Activated CD8-positive, alpha-beta memory T cell treated with anti-CD3 and anti-CD28 coated beads for 36 hours (primary cell): ENCODE measurements at regions not wholly inside any gene's neighbourhood (a gene's known extent, or its start where the extent isn't known, plus 50 kb on each side); places are given as distances from the start of the nearest gene placed in this dataset.

Experiments
- CTCF ChIA-PET: fragments of 350-600 bp; sonication (Branson Sonifier 250); formaldehyde crosslinking; loops from one replicate; lab custom pipeline; 2021; ENCODE audit warnings: antibody characterized with exemption; lab: Charles Lee
- POLR2A ChIA-PET: fragments of 350-600 bp; sonication (Branson Sonifier 250); formaldehyde crosslinking; loops from one replicate; lab custom pipeline; 2021; ENCODE audit warnings: antibody characterized with exemption; lab: Charles Lee

DNA sequence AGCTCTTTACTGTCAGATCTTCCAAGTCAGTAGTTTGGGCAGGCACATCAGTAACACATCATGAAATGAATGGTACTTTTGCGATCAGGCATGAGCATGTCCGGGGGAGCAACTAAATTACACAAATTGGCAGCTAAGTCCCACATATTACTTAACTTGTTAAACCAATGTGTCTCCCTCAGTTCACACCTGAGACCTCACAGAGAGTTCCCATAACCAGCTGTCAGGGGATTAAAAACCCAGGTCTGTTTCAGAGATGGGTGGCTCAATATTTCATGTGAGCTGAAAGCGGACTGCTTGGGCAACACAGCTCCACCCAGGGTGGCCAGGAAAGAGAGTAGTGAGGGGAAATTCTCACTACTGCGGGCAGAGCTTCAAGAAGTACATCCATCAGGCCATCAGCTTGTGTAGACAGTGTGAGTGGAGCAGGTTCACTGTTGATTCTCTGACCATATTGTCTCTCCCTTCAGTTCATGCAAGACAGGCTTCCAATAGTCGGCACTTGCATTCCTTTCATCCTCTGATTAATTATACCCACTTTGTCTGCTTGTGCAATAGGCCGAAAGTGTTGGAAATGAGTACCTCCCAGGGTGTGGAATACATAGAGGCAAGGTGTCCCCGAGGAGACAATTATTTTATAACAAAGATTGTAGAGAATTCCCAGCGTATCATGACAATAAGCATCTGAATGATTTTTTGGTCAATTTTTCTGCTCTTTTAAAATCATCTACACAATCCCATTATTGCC lies 139.9 kb downstream of the PTGER3 start:
- ChIA-PET CTCF (no interaction called here), POLR2A (no interaction called here)

- POLR2A ChIA-PET: no interaction called here
Measured at GRCh38 chr1:70909262-70909822, 138.3 kb downstream of the PTGER3 start.

DNA sequence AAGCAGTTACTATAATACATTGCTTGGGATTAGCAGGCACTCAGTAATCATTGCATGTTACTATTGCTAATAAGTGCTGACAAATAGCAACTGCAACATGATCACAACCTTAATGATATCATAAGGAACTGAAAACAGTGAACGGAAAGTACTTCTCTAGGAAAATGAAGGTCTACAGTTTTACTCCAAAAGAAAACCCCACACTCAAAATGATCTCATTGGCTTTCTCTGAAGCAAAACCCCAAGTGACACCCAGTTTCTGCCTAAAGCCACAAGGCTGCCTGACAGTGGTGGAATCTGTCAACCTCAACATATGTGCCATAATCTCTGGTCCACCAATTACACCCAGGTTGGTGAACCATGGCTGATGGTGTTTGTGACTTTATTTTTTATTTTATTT lies 137.6 kb downstream of the PTGER3 start:
- ChIA-PET POLR2A (no interaction called here), CTCF (no interaction called here)

More at GRCh38 chr1:70909262-70909822, 138.3 kb downstream of the PTGER3 start:
- CTCF ChIA-PET: no interaction called here

DNA sequence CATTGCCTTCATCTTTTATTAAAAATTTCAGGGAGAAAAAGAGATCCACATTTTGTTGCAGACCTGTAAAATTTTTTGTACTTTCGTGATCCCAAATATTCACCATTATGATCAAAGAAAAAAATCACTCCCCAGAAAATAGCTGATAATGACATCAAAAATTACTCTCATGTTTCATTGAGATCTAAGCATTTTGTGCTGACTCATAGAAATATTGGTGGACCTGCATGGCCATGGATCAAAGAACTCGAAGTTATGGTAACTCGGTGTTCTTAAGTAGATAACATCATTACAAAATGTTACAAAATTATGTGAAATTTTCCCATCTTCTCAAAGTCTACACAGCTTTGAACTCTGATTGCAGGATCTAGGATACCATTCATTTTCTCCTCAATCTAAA lies 135.8 kb downstream of the PTGER3 start:
- ChIA-PET CTCF (no interaction called here), POLR2A (no interaction called here)

GRCh38 chr1:70914224-70914623 lies 133.4 kb downstream of the PTGER3 start:
- ChIA-PET CTCF (no interaction called here), POLR2A (no interaction called here)

- POLR2A ChIA-PET: no interaction called here
- CTCF ChIA-PET: no interaction called here
Measured at GRCh38 chr1:70915258-70916033, 132.2 kb downstream of the PTGER3 start.

DNA sequence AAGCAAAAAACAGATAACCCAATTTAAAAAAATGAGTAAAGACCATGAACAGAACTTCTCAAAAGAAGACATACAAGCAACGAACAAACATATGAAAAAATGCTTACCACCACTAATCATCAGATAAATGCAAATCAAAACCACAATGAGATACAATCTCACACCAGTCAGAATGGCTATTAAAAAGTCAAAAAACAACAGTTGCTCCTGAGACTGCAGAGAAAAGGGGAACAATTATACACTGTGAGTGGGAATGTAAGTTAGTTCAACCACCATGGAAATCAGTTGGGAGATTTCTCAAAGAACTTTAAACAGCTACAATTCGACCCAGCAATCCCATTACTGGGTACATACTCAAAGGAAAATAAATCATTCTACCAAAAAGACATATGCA lies 131.6 kb downstream of the PTGER3 start:
- ChIA-PET CTCF (no interaction called here), POLR2A (no interaction called here)

DNA sequence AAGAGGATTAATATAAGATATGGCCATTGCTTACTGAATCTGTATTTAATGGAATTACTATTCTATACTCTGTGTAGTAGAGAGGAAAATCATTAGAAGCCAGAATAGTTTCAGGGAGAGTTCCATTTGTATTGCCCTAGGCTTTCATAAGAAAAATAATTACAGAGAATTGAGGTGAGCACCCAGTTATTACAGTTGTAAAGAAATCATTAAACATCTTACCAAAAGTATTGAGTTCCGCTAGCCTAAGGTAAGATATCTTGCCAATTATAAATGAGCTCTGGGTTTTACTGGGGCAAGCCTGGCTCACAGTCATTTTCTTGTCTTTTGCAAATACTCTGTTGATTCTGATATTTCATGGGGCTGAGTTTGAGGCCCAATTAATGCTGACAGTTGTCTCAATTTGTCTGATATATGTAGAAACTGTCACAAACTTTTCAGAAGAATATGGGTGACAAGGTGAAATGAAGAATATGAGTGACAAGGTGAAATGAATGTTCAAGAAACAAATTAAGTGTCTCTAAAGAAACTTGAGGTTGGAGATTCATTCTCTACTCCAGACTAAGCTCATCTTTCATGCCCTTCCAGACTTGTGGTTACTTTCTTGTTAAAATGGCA lies 127.8 kb downstream of the PTGER3 start:
- ChIA-PET CTCF (no interaction called here), POLR2A (no interaction called here)
